Right lobe of liver (tissue), 6 donors: ENCODE measurements at regions not wholly inside any gene's neighbourhood (a gene's known extent, or its start where the extent isn't known, plus 50 kb on each side); places are given as distances from the start of the nearest gene placed in this dataset.

ENCODE experiments used
- ATAC-seq, 4 donors: fragments of 200-7000 bp; cut with Tn5 transposase; one replicate each; pipeline ENCODE4 v1.9.1; 2020; ENCODE audit warnings: mild to moderate bottlenecking in 4 of 4, moderate library complexity in 4 of 4
- DNase-seq, 3 donors: peaks; one replicate each; pipeline ENCODE4 v3.0.0-alpha.2; 2020
- H3K27ac ChIP-seq, 3 donors: fragments of 200-600 bp; one replicate each; pipeline ENCODE4 v1.8.0; 2022
- H3K27me3 ChIP-seq, 2 donors: fragments of 200-600 bp; one replicate each; pipeline ENCODE4 v1.8.0; 2022
- H3K36me3 ChIP-seq, 4 donors: fragments of 200-600 bp; sonication (generic) in 1 of 4; one replicate each; pipeline versions ENCODE4 v1.5.1 to v1.8.0; 2017 to 2022; ENCODE audit warnings: control low read depth in 1 of 4
- H3K4me1 ChIP-seq, 4 donors: fragments of 200-600 bp; sonication (generic) in 1 of 4; one replicate each; pipeline versions ENCODE4 v1.5.1 to v1.8.0; 2017 to 2022; ENCODE audit warnings: control low read depth in 1 of 4
- H3K4me3 ChIP-seq, 3 donors: fragments of 200-600 bp; one replicate each; pipeline ENCODE4 v1.8.0; 2022
- H3K9me3 ChIP-seq, 4 donors: fragments of 200-600 bp; sonication (generic) in 1 of 4; one replicate each; pipeline versions ENCODE4 v1.5.1 to v1.8.0; 2017 to 2022; ENCODE audit warnings: control low read depth in 1 of 4
- POLR2A ChIP-seq: fragments of 450-650 bp; IDR thresholded peaks from one replicate; pipeline ENCODE4 v1.6.1; 2017; ENCODE audit warnings: antibody characterized with exemption, mild to moderate bottlenecking
- WGBS: methylation state at CpG from one replicate; pipeline ENCODE4 v1.1.6; 2018; ENCODE audit warnings: low coverage, low lambda C conversion rate; ENCODE audit not compliant: insufficient coverage; ENCODE audit errors: missing lambda C conversion rate; 5-methylcytosine and 5-hydroxymethylcytosine counted together
- intact Hi-C, 2 donors: fragments of 100-400 bp; cut with DNase I; formaldehyde crosslinking; loops; one replicate each; pipeline versions ENCODE4 v1.11.2 to v1.14.1; 2022
- TF ChIP-seq, protein P1 (sequence below), 4 donors: fragments of 200-600 bp in 3 of 4; fragments of 450-650 bp in 1 of 4; IDR thresholded peaks; one replicate each; pipeline versions ENCODE4 v1.5.1 to v1.8.0; 2016 to 2022; ENCODE audit warnings: antibody characterized with exemption in 4 of 4, mild to moderate bottlenecking in 2 of 4
- donor health status: DM: no; HTN: yes; CAD: no.
- donor health status: DM: no; HTN: no; CAD: no.
- donor health status: DM: no; HTN: no; CAD: no.
- donor health status: DM: no; HTN: yes; CAD: no.
- donor health status: DM: no; HTN: yes; CAD: no.

DNA sequence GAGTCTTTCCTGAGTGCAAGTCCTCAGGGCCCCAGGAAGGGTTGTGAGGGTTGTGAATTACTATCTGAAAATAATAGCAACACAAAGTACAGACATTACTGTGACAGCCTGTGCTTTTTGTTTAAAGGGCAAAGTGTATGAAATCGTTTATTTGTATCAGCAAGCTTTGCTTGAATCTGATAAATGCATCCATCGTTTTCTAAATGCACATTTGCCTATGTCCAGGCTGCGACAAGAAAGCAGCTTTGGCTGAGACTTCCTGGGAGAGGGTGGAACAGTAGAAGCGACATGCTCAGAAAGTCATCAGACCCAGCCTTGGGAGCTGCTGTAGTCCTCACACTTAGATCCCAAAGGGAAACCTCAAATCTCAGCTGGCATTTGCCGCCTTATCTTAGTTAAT is 524.2 kb upstream of the SALL3 start:
- DNase-seq (no peak), ATAC-seq (no peak)
- 58% methylated on average over 5 of the region's 5 CpGs for WGBS
- Histone ChIP-seq H3K27me3 (no peaks in the 10 kb centered on the region), H3K4me3 (no peak overlapping the region), H3K27ac (no peak overlapping the region), H3K9me3 (no peaks in the 10 kb centered on the region), H3K4me1 (no peaks in the 10 kb centered on the region), H3K36me3 (no peaks in the 10 kb centered on the region)
- no peak for TF ChIP-seq POLR2A
- TF ChIP-seq, protein P1, sequence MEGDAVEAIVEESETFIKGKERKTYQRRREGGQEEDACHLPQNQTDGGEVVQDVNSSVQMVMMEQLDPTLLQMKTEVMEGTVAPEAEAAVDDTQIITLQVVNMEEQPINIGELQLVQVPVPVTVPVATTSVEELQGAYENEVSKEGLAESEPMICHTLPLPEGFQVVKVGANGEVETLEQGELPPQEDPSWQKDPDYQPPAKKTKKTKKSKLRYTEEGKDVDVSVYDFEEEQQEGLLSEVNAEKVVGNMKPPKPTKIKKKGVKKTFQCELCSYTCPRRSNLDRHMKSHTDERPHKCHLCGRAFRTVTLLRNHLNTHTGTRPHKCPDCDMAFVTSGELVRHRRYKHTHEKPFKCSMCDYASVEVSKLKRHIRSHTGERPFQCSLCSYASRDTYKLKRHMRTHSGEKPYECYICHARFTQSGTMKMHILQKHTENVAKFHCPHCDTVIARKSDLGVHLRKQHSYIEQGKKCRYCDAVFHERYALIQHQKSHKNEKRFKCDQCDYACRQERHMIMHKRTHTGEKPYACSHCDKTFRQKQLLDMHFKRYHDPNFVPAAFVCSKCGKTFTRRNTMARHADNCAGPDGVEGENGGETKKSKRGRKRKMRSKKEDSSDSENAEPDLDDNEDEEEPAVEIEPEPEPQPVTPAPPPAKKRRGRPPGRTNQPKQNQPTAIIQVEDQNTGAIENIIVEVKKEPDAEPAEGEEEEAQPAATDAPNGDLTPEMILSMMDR (IDR thresholded peaks at IDR 0.05) = no peak
- intact Hi-C loops = no loop called here

DNA sequence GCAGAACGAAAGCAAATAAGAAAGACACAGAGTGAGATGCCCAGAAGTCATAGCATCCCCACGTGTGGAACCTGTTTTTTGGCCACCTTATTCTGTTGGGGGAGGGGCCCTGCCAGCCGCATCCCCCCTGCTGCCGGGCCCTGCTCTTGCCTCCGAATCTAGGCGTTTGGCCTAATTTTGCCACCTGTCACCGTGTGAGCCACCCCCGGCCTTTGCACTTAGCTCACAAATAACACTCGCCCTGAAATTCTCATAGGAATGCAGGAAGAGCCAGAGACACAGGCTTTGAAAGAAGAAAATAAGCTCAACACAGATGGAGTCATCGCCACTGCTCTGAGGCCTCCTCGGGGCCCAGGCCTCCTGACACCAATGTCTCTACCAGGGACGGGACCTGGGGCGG is 522.6 kb upstream of the SALL3 start:
- Histone ChIP-seq H3K9me3 (no peaks in the 10 kb centered on the region), H3K27me3 (no peaks in the 10 kb centered on the region), H3K27ac (no peak overlapping the region), H3K4me3 (no peak overlapping the region), H3K4me1 (no peaks in the 10 kb centered on the region), H3K36me3 (no peaks in the 10 kb centered on the region)
- no peak for DNase-seq
- ATAC-seq = no peak
- intact Hi-C loops = no loop called here
- TF ChIP-seq, protein P1 (IDR thresholded peaks at IDR 0.05) = no peak
- no peak for TF ChIP-seq POLR2A
- WGBS = 51% methylated on average over 11 of the region's 13 CpGs

DNA sequence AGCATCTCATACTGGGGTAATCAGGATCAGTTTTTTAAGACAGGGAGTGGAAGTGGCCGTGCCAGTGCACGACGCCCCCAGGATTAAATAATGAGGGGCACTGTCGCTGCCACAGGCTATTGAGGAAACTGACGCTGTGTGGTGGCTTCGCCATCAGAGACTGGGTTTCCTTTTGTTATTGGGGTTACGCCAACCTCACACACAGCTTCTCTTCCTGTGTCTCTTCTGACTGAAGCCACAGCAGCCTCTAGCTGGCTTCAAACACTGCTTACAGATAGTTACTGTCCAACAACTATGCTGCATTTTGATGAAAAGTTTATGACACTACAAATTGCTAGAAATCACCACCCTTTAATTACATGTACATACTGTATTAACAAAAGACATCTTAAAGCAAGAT is 521.9 kb upstream of the SALL3 start:
- H3K4me3 ChIP-seq = no peak overlapping the region
- ATAC-seq = no peak
- H3K9me3 ChIP-seq = no peaks in the 10 kb centered on the region
- H3K36me3 ChIP-seq = no peaks in the 10 kb centered on the region
- intact Hi-C loops = no loop called here
- no peak overlapping the region for H3K27ac ChIP-seq
- no peaks in the 10 kb centered on the region for H3K4me1 ChIP-seq
- TF ChIP-seq, protein P1 (IDR thresholded peaks at IDR 0.05) = no peak
- no peak for TF ChIP-seq POLR2A
- no peaks in the 10 kb centered on the region for H3K27me3 ChIP-seq
- WGBS = 27% methylated on average over 5 of the region's 7 CpGs
- DNase-seq = no peak

GRCh38 chr18:78458356-78458755 is 521.3 kb upstream of the SALL3 start:
- H3K9me3 ChIP-seq = no peaks in the 10 kb centered on the region
- ATAC-seq = no peak
- H3K4me1 ChIP-seq = no peaks in the 10 kb centered on the region
- no peak for DNase-seq
- H3K27ac ChIP-seq = no peak overlapping the region
- TF ChIP-seq, protein P1 (IDR thresholded peaks at IDR 0.05) = no peak
- no peak for TF ChIP-seq POLR2A
- intact Hi-C loops = no loop called here
- H3K36me3 ChIP-seq = no peaks in the 10 kb centered on the region
- WGBS = 49% methylated on average over 2 of the region's 4 CpGs
- no peak overlapping the region for H3K4me3 ChIP-seq
- H3K27me3 ChIP-seq = no peaks in the 10 kb centered on the region

GRCh38 chr18:78459668-78460067 is 520.0 kb upstream of the SALL3 start:
- H3K36me3 ChIP-seq = no peaks in the 10 kb centered on the region
- H3K9me3 ChIP-seq = no peaks in the 10 kb centered on the region
- TF ChIP-seq, protein P1 (IDR thresholded peaks at IDR 0.05) = no peak
- no peak for TF ChIP-seq POLR2A
- H3K27ac ChIP-seq = no peak overlapping the region
- intact Hi-C loops = no loop called here
- H3K4me3 ChIP-seq = no peak overlapping the region
- ATAC-seq (no peak), DNase-seq (no peak)
- WGBS = 33% methylated on average over 3 of the region's 3 CpGs
- no peaks in the 10 kb centered on the region for H3K27me3 ChIP-seq
- no peaks in the 10 kb centered on the region for H3K4me1 ChIP-seq
